Endothelial cell of umbilical vein (primary cell): ENCODE measurements at regions not wholly inside any gene's neighbourhood (a gene's known extent, or its start where the extent isn't known, plus 50 kb on each side); places are given as distances from the start of the nearest gene placed in this dataset.

ENCODE experiments used
- BruUV-seq: library from RNA; stranded (reverse); fragments of 400-500 nt; replicated peaks from 2 replicates; lab custom pipeline; 2021; lab: Mats Ljungman, UMichigan
- CTCF ChIA-PET: fragments of 300-600, 350-600 bp; sonication (Branson Sonifier 250); formaldehyde crosslinking; loops from one replicate; lab custom pipeline; 2021; ENCODE audit warnings: antibody characterized with exemption, inconsistent platforms; lab: Charles Lee
- POLR2A ChIA-PET: fragments of 300-600, 350-600 bp; sonication (Branson Sonifier 250); formaldehyde crosslinking; loops from one replicate; lab custom pipeline; 2021; ENCODE audit warnings: antibody characterized with exemption, inconsistent platforms; lab: Charles Lee
- DNase-seq: peaks from one replicate; pipeline ENCODE4 v3.0.0-alpha.2; 2011; ENCODE audit warnings: low read depth, low spot score
- FAIRE-seq: peaks from 2 replicates; lab custom pipeline; 2011; peaks lifted over from hg19 to GRCh38; lab: Jason Lieb, UNC
- H2AFZ ChIP-seq: 2 replicates; pipeline ENCODE4 v1.6.0; 2012; ENCODE audit warnings: low read depth, low read length, control low read depth, inconsistent platforms
- H3K27ac ChIP-seq: 2 replicates; pipeline ENCODE4 v1.5.1; 2011; ENCODE audit warnings: low read depth, mild to moderate bottlenecking, control low read depth, low read length, moderate library complexity; ENCODE audit not compliant: insufficient read depth
- H3K27me3 ChIP-seq, 2 experiments: 2 replicates each; pipeline versions ENCODE4 v1.6.0 to v1.6.1; 2011; ENCODE audit warnings: low read length in 2 of 2, mixed read lengths in 1 of 2; ENCODE audit not compliant: control insufficient read depth in 2 of 2, insufficient read depth in 2 of 2
- H3K36me3 ChIP-seq, 2 experiments: 2 replicates in 1 of 2; 3 replicates in 1 of 2; pipeline ENCODE4 v1.5.1; 2011; ENCODE audit warnings: low read length in 2 of 2, mild to moderate bottlenecking in 1 of 2, moderate library complexity in 1 of 2; ENCODE audit not compliant: control insufficient read depth in 2 of 2, insufficient read depth in 2 of 2; ENCODE audit errors: extremely low read depth in 1 of 2
- H3K4me1 ChIP-seq: 3 replicates; pipeline ENCODE4 v1.5.1; 2011; ENCODE audit warnings: mild to moderate bottlenecking, low read length; ENCODE audit not compliant: control insufficient read depth, insufficient read depth; ENCODE audit errors: extremely low read depth
- H3K4me2 ChIP-seq: 2 replicates; pipeline ENCODE4 v1.6.1; 2011; ENCODE audit warnings: low read length, control low read depth, mixed read lengths; ENCODE audit not compliant: insufficient read depth
- H3K4me3 ChIP-seq, 3 experiments: fragments of 200-600 bp in 1 of 3; sonication (generic), shearing (Covaris generic) in 1 of 3; replicated peaks in 1 of 3; 2 replicates each; pipeline ENCODE4 v1.5.1; 2011 to 2016; ENCODE audit warnings: control low read depth in 3 of 3, low read length in 3 of 3, mild to moderate bottlenecking in 2 of 3, inconsistent platforms in 1 of 3, low read depth in 1 of 3, moderate library complexity in 1 of 3; ENCODE audit not compliant: insufficient read depth in 1 of 3
- H3K79me2 ChIP-seq: 2 replicates; pipeline ENCODE4 v1.6.0; 2012; ENCODE audit warnings: low read length, inconsistent platforms; ENCODE audit not compliant: control insufficient read depth, insufficient read depth
- H3K9ac ChIP-seq: replicated peaks from 2 replicates; pipeline ENCODE3; 2011; ENCODE audit warnings: low read length, control low read depth; ENCODE audit not compliant: insufficient read depth; ENCODE audit errors: extremely low read depth
- H3K9me1 ChIP-seq: replicated peaks from 3 replicates; pipeline ENCODE4 v1.6.0; 2011; ENCODE audit warnings: mild to moderate bottlenecking, low read length; ENCODE audit not compliant: control insufficient read depth, insufficient read depth; ENCODE audit errors: extremely low read depth
- H3K9me3 ChIP-seq: replicated peaks from 2 replicates; pipeline ENCODE4 v1.5.1; 2012; ENCODE audit warnings: low read length, inconsistent platforms; ENCODE audit not compliant: control insufficient read depth, insufficient read depth
- H4K20me1 ChIP-seq: replicated peaks from 2 replicates; pipeline ENCODE3; 2011; ENCODE audit warnings: mild to moderate bottlenecking, low read length; ENCODE audit not compliant: control insufficient read depth, insufficient read depth; ENCODE audit errors: extremely low read depth
- EZH2 ChIP-seq: IDR thresholded peaks from 2 replicates; pipeline ENCODE4 v1.6.1; 2012; ENCODE audit warnings: borderline replicate concordance, low read depth, mild to moderate bottlenecking, moderate library complexity, low read length, inconsistent platforms; ENCODE audit not compliant: severe bottlenecking
- FOS ChIP-seq: IDR thresholded peaks from 2 replicates; pipeline ENCODE4 v1.6.1; 2011; ENCODE audit warnings: mild to moderate bottlenecking, low read length, moderate library complexity, borderline replicate concordance; ENCODE audit not compliant: insufficient read depth
- GATA2 ChIP-seq: IDR thresholded peaks from 2 replicates; pipeline ENCODE4 v1.7.0; 2011; ENCODE audit warnings: low read depth, mild to moderate bottlenecking, moderate library complexity, mixed read lengths, low read length; ENCODE audit not compliant: insufficient read length, insufficient read depth
- JUN ChIP-seq: IDR thresholded peaks from 2 replicates; pipeline ENCODE4 v1.6.1; 2011; ENCODE audit warnings: borderline replicate concordance, low read depth; ENCODE audit not compliant: insufficient read length, insufficient read depth
- MYC ChIP-seq: IDR thresholded peaks from one replicate; pipeline ENCODE4 v1.6.1; 2011; ENCODE audit warnings: mild to moderate bottlenecking, low read depth, low read length
- POLR2A ChIP-seq: IDR thresholded peaks from 2 replicates; pipeline ENCODE4 v1.6.1; 2012; ENCODE audit warnings: low read depth, mild to moderate bottlenecking, control low read depth, low read length
- POLR2AphosphoS5 ChIP-seq: IDR thresholded peaks from 2 replicates; pipeline ENCODE4 v1.6.1; 2012; ENCODE audit warnings: low read depth, mild to moderate bottlenecking, control low read depth, low read length, moderate library complexity; ENCODE audit not compliant: insufficient read depth
- dilution Hi-C: fragments of 300-500 bp; cut with MboI; formaldehyde crosslinking; loops from one replicate; pipeline ENCODE4 v1.15.0; 2019; ENCODE audit warnings: low sequenced_read_pairs; ENCODE audit not compliant: extremely low pct_ligation_motif_present
- intact Hi-C: fragments of 100-400 bp; cut with micrococcal nuclease; formaldehyde crosslinking; loops from one replicate; pipeline ENCODE4 v1.10.0; 2022
- TF ChIP-seq, protein P1 (sequence below), 2 donors: IDR thresholded peaks; 1 replicate in 1 of 2; 2 replicates in 1 of 2; pipeline ENCODE4 v1.5.1; 2011; ENCODE audit warnings: low read length in 2 of 2, mild to moderate bottlenecking in 2 of 2, moderate library complexity in 2 of 2, control low read depth in 1 of 2, inconsistent platforms in 1 of 2, low read depth in 1 of 2; ENCODE audit not compliant: insufficient read depth in 1 of 2; ENCODE audit errors: extremely low read depth in 1 of 2
- TF ChIP-seq, protein P2 (sequence below): IDR thresholded peaks from 2 replicates; pipeline ENCODE4 v1.6.1; 2011; ENCODE audit not compliant: insufficient read depth, insufficient read length

DNA sequence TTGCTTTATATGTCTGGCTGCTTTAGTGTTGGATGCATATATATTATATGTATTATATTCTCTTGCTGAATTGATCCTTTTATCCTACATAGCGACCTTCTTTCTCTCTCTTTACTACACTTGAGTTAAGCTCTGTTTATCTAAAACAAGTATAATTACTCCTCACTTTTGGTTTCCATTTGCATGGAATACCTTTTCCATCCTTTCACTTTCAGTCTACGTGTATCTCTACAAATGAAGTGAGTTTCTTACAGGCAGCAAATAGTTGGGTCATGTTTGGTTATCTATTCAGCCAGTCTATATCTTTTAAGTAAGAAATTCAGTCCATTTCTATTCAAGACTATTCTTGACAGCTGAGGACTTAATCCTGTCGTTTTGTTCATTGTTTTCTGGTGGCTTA, 167.5 kb upstream of the USP38 start:
- dilution Hi-C loops, result no loop called here
- BruUV-seq, result no TSS peak
- Histone ChIP-seq H3K9me3 (no peaks in the 10 kb centered on the region), H3K4me2 (no peak overlapping the region), H3K79me2 (no peaks in the 10 kb centered on the region), H3K27ac (no peak overlapping the region), H2AFZ (no peak overlapping the region), H3K4me1 (no peaks in the 10 kb centered on the region), H3K9me1 (no peaks in the 10 kb centered on the region), H3K4me3 (no peak overlapping the region), H3K36me3 (no peaks in the 10 kb centered on the region), H4K20me1 (no peaks in the 10 kb centered on the region), H3K9ac (no peak overlapping the region), H3K27me3 (no peaks in the 10 kb centered on the region)
- DNase-seq (no peak), FAIRE-seq (no peak)
- intact Hi-C loops, result no loop called here
- CTCF ChIA-PET, result no interaction called here
- no peak for TF ChIP-seq JUN
- TF ChIP-seq POLR2A, result no peak
- TF ChIP-seq, protein P1, sequence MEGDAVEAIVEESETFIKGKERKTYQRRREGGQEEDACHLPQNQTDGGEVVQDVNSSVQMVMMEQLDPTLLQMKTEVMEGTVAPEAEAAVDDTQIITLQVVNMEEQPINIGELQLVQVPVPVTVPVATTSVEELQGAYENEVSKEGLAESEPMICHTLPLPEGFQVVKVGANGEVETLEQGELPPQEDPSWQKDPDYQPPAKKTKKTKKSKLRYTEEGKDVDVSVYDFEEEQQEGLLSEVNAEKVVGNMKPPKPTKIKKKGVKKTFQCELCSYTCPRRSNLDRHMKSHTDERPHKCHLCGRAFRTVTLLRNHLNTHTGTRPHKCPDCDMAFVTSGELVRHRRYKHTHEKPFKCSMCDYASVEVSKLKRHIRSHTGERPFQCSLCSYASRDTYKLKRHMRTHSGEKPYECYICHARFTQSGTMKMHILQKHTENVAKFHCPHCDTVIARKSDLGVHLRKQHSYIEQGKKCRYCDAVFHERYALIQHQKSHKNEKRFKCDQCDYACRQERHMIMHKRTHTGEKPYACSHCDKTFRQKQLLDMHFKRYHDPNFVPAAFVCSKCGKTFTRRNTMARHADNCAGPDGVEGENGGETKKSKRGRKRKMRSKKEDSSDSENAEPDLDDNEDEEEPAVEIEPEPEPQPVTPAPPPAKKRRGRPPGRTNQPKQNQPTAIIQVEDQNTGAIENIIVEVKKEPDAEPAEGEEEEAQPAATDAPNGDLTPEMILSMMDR (IDR thresholded peaks at IDR 0.05; ENCODE audit: extremely low read depth in 1 of 2, insufficient read depth in 1 of 2, low read depth in 1 of 2, low read length in 2 of 2), result no peak
- TF ChIP-seq POLR2AphosphoS5, result no peak
- TF ChIP-seq FOS, result no peak
- TF ChIP-seq EZH2, result no peak
- no peak for TF ChIP-seq MYC
- no peak for TF ChIP-seq GATA2
- TF ChIP-seq, protein P2, sequence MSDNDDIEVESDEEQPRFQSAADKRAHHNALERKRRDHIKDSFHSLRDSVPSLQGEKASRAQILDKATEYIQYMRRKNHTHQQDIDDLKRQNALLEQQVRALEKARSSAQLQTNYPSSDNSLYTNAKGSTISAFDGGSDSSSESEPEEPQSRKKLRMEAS, result no peak
- POLR2A ChIA-PET, result no interaction called here
